AG09309 (cell line): ENCODE measurements at regions not wholly inside any gene's neighbourhood (a gene's known extent, or its start where the extent isn't known, plus 50 kb on each side); places are given as distances from the start of the nearest gene placed in this dataset.
"Not testable (repeated sequence)": the region's sequence is repeated elsewhere in the genome, so short reads cannot be mapped to it uniquely, and the experiment has no call there.

Experiments
- DNase-seq: peaks from one replicate; pipeline ENCODE4 v3.0.0-alpha.2; 2010; ENCODE audit warnings: low read depth
- H3K4me3 ChIP-seq: 2 replicates; pipeline ENCODE4 v1.5.1; 2011; ENCODE audit warnings: mild to moderate bottlenecking, low read depth, low read length, moderate library complexity; ENCODE audit not compliant: control insufficient read depth
- TF ChIP-seq, protein P1 (sequence below): IDR thresholded peaks from 2 replicates; pipeline ENCODE4 v1.5.1; 2011; ENCODE audit warnings: mild to moderate bottlenecking, low read depth, low read length, inconsistent platforms; ENCODE audit not compliant: insufficient read depth, control insufficient read depth; ENCODE audit errors: missing control alignments

DNA sequence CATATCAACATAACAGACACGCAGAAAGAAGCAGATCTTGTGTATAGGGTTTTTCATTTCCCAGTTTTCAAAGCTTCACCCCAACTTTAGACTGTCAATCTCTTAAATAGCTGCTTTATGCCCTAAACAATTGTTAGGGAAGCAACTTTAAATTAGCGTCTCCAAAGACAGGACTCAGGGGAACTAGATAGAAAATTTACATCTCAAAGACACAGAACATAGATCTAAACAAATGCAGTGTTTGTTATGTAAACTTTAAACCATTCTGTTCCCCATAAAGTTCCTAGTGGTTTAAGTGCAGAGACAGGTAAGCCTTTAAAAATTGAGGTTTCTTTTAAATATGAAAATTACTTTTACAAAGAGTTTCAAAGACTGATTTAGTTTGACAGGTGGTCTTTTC, 379.2 kb upstream of the GHITM start:
- TF ChIP-seq, protein P1, sequence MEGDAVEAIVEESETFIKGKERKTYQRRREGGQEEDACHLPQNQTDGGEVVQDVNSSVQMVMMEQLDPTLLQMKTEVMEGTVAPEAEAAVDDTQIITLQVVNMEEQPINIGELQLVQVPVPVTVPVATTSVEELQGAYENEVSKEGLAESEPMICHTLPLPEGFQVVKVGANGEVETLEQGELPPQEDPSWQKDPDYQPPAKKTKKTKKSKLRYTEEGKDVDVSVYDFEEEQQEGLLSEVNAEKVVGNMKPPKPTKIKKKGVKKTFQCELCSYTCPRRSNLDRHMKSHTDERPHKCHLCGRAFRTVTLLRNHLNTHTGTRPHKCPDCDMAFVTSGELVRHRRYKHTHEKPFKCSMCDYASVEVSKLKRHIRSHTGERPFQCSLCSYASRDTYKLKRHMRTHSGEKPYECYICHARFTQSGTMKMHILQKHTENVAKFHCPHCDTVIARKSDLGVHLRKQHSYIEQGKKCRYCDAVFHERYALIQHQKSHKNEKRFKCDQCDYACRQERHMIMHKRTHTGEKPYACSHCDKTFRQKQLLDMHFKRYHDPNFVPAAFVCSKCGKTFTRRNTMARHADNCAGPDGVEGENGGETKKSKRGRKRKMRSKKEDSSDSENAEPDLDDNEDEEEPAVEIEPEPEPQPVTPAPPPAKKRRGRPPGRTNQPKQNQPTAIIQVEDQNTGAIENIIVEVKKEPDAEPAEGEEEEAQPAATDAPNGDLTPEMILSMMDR: no peak
- no peak overlapping the region for H3K4me3 ChIP-seq
- DNase-seq: no peak

DNA sequence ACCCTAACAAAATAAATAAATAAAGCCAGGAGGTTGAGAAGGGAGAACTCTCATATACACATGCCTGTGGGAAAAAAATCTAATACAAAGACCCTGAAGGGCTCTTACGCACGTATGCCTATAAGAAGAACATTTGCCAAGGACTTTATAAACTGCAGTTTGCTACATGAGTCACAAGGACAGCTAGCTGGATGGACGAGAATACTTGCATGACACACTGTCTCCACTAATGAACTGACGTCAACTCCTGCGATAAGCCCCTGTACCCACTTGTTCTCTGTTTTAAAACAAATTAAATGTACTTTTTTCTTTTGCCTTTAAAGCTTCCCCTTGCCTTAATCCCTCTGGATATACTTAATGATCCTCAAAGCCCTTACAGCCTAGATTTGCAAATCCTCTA, 374.6 kb upstream of the GHITM start:
- TF ChIP-seq, protein P1: no peak
- peak; percentile 20 for DNase-seq
- H3K4me3 ChIP-seq: no peak overlapping the region

DNA sequence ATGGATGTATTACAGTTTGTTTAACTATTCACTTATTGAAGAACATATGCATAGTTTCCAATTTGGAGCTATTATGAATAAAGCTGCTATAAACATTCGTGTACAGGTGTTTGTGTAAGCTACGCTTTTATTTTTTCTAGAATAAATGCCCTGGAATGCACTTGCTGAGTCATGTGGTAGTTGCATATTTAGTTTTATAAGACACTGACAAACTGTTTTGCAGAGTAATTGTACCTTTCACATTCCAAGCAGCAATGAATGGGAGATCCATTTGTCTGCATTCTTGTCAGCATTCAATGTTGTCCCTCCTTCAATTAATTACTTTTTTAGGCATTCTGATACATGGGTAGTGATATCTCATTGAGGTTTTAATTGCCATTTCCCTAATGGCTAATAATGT, 373.6 kb upstream of the GHITM start:
- no peak for DNase-seq
- TF ChIP-seq, protein P1: no peak
- H3K4me3 ChIP-seq: no peak overlapping the region

DNA sequence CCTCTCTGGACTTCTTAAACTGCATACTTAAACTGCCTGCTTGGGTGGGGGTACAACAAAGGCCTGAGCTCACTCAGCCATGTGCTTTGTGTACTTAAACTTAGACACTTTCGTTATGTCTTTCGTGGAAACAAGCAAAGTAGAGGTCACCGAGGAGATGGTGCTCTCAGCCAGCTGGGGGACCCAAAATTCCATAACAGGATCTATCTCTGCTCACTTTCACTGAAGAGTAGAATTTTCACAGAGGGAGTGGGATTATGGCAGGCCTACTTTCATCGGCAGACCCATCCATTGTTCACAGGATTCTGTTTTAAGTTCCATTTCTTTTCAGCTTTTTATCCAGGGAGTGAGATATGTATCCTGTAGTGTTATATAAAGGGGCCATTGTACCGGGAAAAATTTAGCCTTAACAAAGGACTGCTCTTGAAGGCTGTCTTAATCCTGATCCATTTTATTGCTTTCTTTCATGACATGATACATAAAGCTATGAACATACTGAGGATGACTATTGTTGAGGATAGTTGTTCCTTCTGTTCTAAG, 370.0 kb upstream of the GHITM start:
- no peak overlapping the region for H3K4me3 ChIP-seq
- DNase-seq: no peak
- TF ChIP-seq, protein P1: no peak

DNA sequence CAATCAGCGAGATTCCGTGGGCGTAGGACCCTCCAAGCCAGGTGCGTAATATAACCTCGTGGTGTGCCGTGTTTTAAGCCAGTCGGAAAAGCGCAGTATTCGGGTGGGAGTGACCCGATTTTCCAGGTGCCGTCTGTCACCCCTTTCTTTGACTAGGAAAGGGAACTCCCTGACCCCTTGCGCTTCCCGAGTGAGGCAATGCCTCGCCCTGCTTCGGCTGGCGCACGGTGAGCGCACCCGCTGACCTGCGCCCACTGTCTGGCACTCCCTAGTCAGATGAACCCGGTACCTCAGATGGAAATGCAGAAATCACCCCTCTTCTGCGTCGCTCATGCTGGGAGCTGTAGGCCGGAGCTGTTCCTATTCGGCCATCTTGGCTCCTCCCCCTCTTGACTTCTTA, 352.6 kb upstream of the GHITM start:
- not testable (repeated sequence) for H3K4me3 ChIP-seq

DNA sequence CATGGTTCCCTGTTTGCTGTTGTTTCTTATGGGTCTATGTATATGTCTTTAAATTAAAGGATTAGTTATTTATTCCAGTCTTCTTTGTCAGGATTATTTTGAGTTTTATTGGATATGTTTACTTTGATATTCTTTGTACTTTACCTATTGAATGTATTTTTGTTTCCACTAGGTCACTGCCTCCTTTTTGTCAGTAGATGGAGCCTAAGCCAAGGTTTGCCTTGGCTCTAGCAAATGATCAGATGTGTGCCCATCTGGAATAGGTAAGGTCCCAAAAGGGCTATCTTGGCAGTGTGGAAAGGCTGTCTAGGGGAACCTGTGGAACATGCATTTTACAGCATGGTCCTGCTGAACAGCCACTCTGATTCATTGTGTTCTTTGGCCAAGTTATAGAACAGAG, 337.3 kb upstream of the GHITM start:
- H3K4me3 ChIP-seq: no peak overlapping the region
- DNase-seq: no peak
- TF ChIP-seq, protein P1: no peak

More for the DNA sequence above, 352.6 kb upstream of the GHITM start:
- DNase-seq: not testable (repeated sequence)

DNA sequence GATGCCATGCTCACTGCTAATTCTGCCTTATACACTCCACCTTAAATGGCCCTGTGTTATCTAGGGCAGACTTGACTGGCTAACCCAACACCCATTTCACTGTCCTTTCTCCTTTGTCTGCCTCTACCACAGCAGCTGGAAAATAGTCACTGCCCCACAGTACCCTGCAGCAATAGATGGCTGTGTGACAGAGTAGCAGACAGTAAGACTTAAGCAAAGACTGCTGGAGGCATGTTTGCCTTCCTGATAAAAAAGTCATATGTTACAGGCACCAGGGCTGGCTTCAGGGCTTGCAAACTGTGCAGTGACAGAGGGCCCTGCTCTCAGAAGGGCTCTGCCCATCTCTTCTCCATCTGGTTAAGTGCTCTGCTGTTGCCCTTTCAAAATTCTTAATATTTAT, 332.6 kb upstream of the GHITM start:
- no peak for DNase-seq
- TF ChIP-seq, protein P1: no peak
- H3K4me3 ChIP-seq: no peak overlapping the region
